SK-N-SH treated with all-trans-retinoic acid at 6 μM for 48 hours (cell line): ENCODE measurements at regions not wholly inside any gene's neighbourhood (a gene's known extent, or its start where the extent isn't known, plus 50 kb on each side); places are given as distances from the start of the nearest gene placed in this dataset.

Experiments
- ATAC-seq: fragments of 200-7000 bp; cut with Tn5 transposase; 3 replicates; pipeline ENCODE4 v1.9.1; 2020; ENCODE audit warnings: mild to moderate bottlenecking, moderate library complexity
- ARNTL ChIP-seq: fragments of 450-650 bp; formaldehyde crosslinking; IDR thresholded peaks from 2 replicates; pipeline ENCODE4 v1.5.0; 2020; ENCODE audit warnings: low read depth, mild to moderate bottlenecking, moderate library complexity, borderline replicate concordance
- BACH2 ChIP-seq: fragments of 250-450 bp; sonication (Bioruptor Pico); IDR thresholded peaks from 2 replicates; pipeline ENCODE4 v1.9.0; 2021; ENCODE audit warnings: mild to moderate bottlenecking, borderline replicate concordance
- CREB5 ChIP-seq: fragments of 250-450 bp; sonication (Bioruptor Pico); IDR thresholded peaks from 2 replicates; pipeline ENCODE4 v1.5.1; 2020; ENCODE audit warnings: low read depth, mild to moderate bottlenecking, moderate library complexity
- CSDC2 ChIP-seq: fragments of 250-450 bp; sonication (Bioruptor Pico); IDR thresholded peaks from 2 replicates; pipeline ENCODE4 v1.5.0; 2020; ENCODE audit warnings: mild to moderate bottlenecking, moderate library complexity
- ESRRG ChIP-seq: fragments of 250-450 bp; sonication (Bioruptor Pico); IDR thresholded peaks from 2 replicates; pipeline ENCODE4 v1.6.1; 2021; ENCODE audit warnings: mild to moderate bottlenecking
- GLIS3 ChIP-seq: fragments of 250-450 bp; sonication (Bioruptor Pico); IDR thresholded peaks from 2 replicates; pipeline ENCODE4 v1.5.0; 2020; ENCODE audit warnings: mild to moderate bottlenecking, moderate library complexity
- ISL1 ChIP-seq: fragments of 250-450 bp; sonication (Bioruptor Pico); IDR thresholded peaks from 2 replicates; pipeline ENCODE4 v2.1.2; 2022; ENCODE audit warnings: mild to moderate bottlenecking, moderate library complexity
- OSR1 ChIP-seq: fragments of 250-450 bp; sonication (Bioruptor Pico); IDR thresholded peaks from 2 replicates; pipeline ENCODE4 v1.8.0; 2022; ENCODE audit warnings: moderate library complexity, mild to moderate bottlenecking, inconsistent platforms
- PATZ1 ChIP-seq: fragments of 250-450 bp; sonication (Bioruptor Pico); IDR thresholded peaks from 2 replicates; pipeline ENCODE4 v1.8.0; 2020; ENCODE audit warnings: mild to moderate bottlenecking, moderate library complexity, borderline replicate concordance
- PPARA ChIP-seq: fragments of 250-450 bp; sonication (Bioruptor Pico); IDR thresholded peaks from 2 replicates; pipeline ENCODE4 v1.5.0; 2020; ENCODE audit warnings: mild to moderate bottlenecking, borderline replicate concordance
- RARB ChIP-seq: fragments of 250-450 bp; sonication (Bioruptor Pico); IDR thresholded peaks from 2 replicates; pipeline ENCODE4 v1.8.0; 2021; ENCODE audit warnings: mild to moderate bottlenecking, moderate library complexity
- SNAI2 ChIP-seq: fragments of 250-450 bp; sonication (Bioruptor Pico); IDR thresholded peaks from 2 replicates; pipeline ENCODE4 v1.5.0; 2020; ENCODE audit warnings: mild to moderate bottlenecking, moderate library complexity
- TOX ChIP-seq: fragments of 250-450 bp; sonication (Bioruptor Pico); IDR thresholded peaks from 2 replicates; pipeline ENCODE4 v1.8.0; 2021; ENCODE audit warnings: mild to moderate bottlenecking, moderate library complexity, borderline replicate concordance
- ZC3H10 ChIP-seq: fragments of 250-450 bp; sonication (Bioruptor Pico); IDR thresholded peaks from 2 replicates; pipeline ENCODE4 v1.5.1; 2021; ENCODE audit warnings: mild to moderate bottlenecking, moderate library complexity
- ZFP3 ChIP-seq: fragments of 250-450 bp; sonication (Bioruptor Pico); IDR thresholded peaks from 2 replicates; pipeline ENCODE4 v1.5.0; 2020; ENCODE audit warnings: mild to moderate bottlenecking, moderate library complexity
- ZFP30 ChIP-seq: fragments of 450-650 bp; formaldehyde crosslinking; IDR thresholded peaks from 2 replicates; pipeline ENCODE4 v1.5.0; 2022; ENCODE audit warnings: mild to moderate bottlenecking, moderate library complexity
- ZNF565 ChIP-seq: fragments of 450-650 bp; formaldehyde crosslinking; conservative IDR thresholded peaks from 2 replicates; pipeline ENCODE4 v1.5.0; 2020; ENCODE audit warnings: low read depth, mild to moderate bottlenecking, moderate library complexity
- ZNF70 ChIP-seq: fragments of 450-650 bp; formaldehyde crosslinking; IDR thresholded peaks from 2 replicates; pipeline ENCODE4 v1.5.0; 2020; ENCODE audit warnings: mild to moderate bottlenecking, moderate library complexity
- ZNF8 ChIP-seq: fragments of 450-650 bp; formaldehyde crosslinking; IDR thresholded peaks from 2 replicates; pipeline ENCODE4 v1.5.0; 2020; ENCODE audit warnings: mild to moderate bottlenecking, moderate library complexity
- TF ChIP-seq, protein P1 (sequence below): fragments of 250-450 bp; sonication (Bioruptor Pico); IDR thresholded peaks from 2 replicates; pipeline ENCODE4 v1.5.0; 2020; ENCODE audit warnings: mild to moderate bottlenecking, moderate library complexity
- TF ChIP-seq, protein P2 (sequence below): fragments of 250-450 bp; sonication (Bioruptor Pico); IDR thresholded peaks from 2 replicates; pipeline ENCODE4 v1.5.1; 2021; ENCODE audit warnings: mild to moderate bottlenecking, moderate library complexity

DNA sequence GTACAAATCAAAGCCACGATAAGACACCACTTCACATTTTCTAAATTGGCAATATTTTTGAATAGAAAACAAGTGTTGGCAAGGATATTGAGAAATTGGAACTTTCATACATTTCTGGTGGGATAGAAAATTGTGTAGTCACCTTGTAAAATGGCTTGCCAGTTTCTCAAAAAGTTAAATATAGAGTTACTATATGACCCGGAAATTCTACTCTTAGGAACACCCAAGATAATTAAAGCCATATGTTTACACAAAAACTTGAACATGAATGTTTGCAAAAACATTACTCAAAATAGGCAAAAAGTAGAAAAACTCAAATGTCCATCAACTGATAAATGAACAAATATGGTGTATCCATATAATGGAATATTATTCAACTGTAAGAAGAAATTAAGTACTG is 552.5 kb downstream of the TBC1D4 start (continued):
- TF ChIP-seq PATZ1 (CRISPR knock-in tag) (no peak), RARB (no peak), CREB5 (CRISPR knock-in tag) (no peak), ESRRG (CRISPR knock-in tag) (no peak), ZNF8 (CRISPR knock-in tag) (no peak), ZNF565 (CRISPR knock-in tag) (no peak)
- TF ChIP-seq, all 23 proteins: peak for 0

DNA sequence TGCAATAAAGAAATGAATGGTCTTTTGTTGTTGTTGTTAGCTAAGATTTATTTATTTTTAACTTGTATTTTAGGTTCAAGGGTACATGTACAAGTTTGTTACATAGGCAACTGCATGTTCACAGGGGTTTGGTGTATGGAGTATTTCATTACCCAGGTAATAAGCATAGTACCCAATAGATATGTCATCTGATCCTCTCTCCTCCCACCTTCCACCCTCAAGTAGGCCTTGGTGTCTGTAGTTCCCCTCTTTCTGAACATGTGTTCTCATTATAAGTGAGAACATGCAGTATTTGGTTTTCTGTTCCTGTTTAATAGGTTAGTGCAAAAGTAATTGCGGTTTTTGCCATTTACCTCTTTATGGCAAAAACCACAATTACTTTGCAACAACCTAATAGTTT is 554.1 kb downstream of the TBC1D4 start:
- TF ChIP-seq, protein P1, sequence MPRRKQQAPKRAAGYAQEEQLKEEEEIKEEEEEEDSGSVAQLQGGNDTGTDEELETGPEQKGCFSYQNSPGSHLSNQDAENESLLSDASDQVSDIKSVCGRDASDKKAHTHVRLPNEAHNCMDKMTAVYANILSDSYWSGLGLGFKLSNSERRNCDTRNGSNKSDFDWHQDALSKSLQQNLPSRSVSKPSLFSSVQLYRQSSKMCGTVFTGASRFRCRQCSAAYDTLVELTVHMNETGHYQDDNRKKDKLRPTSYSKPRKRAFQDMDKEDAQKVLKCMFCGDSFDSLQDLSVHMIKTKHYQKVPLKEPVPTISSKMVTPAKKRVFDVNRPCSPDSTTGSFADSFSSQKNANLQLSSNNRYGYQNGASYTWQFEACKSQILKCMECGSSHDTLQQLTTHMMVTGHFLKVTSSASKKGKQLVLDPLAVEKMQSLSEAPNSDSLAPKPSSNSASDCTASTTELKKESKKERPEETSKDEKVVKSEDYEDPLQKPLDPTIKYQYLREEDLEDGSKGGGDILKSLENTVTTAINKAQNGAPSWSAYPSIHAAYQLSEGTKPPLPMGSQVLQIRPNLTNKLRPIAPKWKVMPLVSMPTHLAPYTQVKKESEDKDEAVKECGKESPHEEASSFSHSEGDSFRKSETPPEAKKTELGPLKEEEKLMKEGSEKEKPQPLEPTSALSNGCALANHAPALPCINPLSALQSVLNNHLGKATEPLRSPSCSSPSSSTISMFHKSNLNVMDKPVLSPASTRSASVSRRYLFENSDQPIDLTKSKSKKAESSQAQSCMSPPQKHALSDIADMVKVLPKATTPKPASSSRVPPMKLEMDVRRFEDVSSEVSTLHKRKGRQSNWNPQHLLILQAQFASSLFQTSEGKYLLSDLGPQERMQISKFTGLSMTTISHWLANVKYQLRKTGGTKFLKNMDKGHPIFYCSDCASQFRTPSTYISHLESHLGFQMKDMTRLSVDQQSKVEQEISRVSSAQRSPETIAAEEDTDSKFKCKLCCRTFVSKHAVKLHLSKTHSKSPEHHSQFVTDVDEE (CRISPR knock-in tag) = no peak
- no peak for ATAC-seq

- no peak for ATAC-seq
- no peak for TF ChIP-seq ARNTL (CRISPR knock-in tag)
- no peak for TF ChIP-seq RARB
- TF ChIP-seq SNAI2 (CRISPR knock-in tag) = no peak
- TF ChIP-seq ZNF70 (CRISPR knock-in tag) = no peak
- TF ChIP-seq ZNF565 (CRISPR knock-in tag) = no peak
- TF ChIP-seq BACH2 = no peak
- no peak for TF ChIP-seq OSR1 (CRISPR knock-in tag)
These were observed 559.0 kb downstream of the TBC1D4 start for GRCh38 chr13:74922963-74923362.

DNA sequence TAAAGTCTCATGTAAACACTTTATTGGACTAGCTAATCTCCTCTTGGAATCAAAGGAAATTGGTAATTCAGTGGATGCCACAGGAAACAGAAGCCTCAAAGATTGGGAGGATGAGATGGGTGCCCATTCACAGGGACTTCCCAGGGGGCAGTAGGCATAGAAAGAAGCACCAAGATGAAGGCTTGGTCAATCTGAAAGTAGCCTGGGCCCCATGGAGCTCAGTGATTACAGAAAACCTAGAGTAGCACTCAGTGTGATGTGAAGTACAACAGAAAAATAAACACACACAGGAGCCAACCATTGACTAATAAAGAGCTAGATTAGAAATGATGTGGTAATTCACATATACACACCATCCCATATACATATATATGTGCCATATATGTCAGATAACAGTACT is 560.6 kb downstream of the TBC1D4 start:
- no peak for ATAC-seq
- TF ChIP-seq TOX (no peak), CSDC2 (CRISPR knock-in tag) (no peak), ESRRG (CRISPR knock-in tag) (no peak), ZC3H10 (no peak)

DNA sequence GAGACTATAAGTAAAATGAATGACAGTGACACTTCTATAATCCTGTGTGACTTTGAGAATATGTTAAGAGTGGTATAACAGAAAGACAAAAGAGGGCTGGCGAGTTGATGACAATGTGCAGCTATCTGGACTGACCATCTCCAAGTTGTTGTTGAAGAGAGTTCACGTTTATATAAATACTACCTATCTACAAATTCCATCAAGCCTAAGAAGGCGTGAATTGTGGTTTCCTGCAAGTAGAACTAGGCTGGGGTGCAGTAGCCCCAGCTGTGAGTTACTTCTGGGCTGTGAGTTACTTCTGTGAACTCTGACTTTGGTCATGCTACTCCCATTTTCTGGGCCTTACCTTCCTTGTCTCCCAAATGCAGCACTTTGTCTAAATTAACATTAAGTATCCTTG is 561.0 kb downstream of the TBC1D4 start:
- TF ChIP-seq, protein P2, sequence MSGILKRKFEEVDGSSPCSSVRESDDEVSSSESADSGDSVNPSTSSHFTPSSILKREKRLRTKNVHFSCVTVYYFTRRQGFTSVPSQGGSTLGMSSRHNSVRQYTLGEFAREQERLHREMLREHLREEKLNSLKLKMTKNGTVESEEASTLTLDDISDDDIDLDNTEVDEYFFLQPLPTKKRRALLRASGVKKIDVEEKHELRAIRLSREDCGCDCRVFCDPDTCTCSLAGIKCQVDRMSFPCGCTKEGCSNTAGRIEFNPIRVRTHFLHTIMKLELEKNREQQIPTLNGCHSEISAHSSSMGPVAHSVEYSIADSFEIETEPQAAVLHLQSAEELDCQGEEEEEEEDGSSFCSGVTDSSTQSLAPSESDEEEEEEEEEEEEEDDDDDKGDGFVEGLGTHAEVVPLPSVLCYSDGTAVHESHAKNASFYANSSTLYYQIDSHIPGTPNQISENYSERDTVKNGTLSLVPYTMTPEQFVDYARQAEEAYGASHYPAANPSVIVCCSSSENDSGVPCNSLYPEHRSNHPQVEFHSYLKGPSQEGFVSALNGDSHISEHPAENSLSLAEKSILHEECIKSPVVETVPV (CRISPR knock-in tag) = no peak
- ATAC-seq = no peak

DNA sequence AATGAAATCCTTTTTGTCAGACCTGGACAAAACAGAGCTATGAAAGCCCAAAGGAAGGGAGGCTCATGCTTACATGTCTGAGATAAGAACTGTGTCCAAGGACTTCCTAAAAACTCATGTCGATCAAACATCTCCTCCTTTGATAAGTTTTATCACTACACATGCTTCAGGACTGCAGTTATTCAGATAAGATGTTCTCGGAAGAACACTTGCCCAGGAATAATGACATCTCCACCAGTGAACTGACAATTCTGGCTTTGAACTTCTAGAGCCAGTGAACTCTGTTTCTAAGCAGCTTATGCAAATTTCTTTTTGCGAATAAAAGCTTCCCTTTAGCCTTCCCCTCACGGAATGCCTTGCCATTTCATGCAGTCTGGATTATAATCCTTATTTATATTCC is 561.6 kb downstream of the TBC1D4 start:
- no peak for ATAC-seq
- no peak for TF ChIP-seq PPARA
- TF ChIP-seq OSR1 (CRISPR knock-in tag) = no peak
- no peak for TF ChIP-seq ZFP30 (CRISPR knock-in tag)
- TF ChIP-seq GLIS3 = no peak
- TF ChIP-seq PATZ1 (CRISPR knock-in tag) = no peak
- no peak for TF ChIP-seq ISL1 (CRISPR knock-in tag)
- no peak for TF ChIP-seq CSDC2 (CRISPR knock-in tag)
- TF ChIP-seq CREB5 (CRISPR knock-in tag) = no peak
- TF ChIP-seq ZFP3 = no peak
- TF ChIP-seq, protein P1 (CRISPR knock-in tag) = no peak
- no peak for TF ChIP-seq ARNTL (CRISPR knock-in tag)
- TF ChIP-seq ZNF70 (CRISPR knock-in tag) = no peak
